Keratinocyte (primary cell): ENCODE measurements at regions not wholly inside any gene's neighbourhood (a gene's known extent, or its start where the extent isn't known, plus 50 kb on each side); places are given as distances from the start of the nearest gene placed in this dataset.

ENCODE experiments used
- DNase-seq: peaks from one replicate; pipeline ENCODE4 v3.0.0-alpha.2; 2011; ENCODE audit warnings: low read depth, missing footprints, low spot score
- FAIRE-seq: peaks from 2 replicates; lab custom pipeline; 2011; peaks lifted over from hg19 to GRCh38; lab: Jason Lieb, UNC
- H2AFZ ChIP-seq: 2 replicates; pipeline ENCODE4 v1.6.0; 2012; ENCODE audit warnings: low read length, control low read depth, inconsistent platforms; ENCODE audit not compliant: control insufficient read depth
- H3K27ac ChIP-seq: 2 replicates; pipeline ENCODE4 v1.5.1; 2011; ENCODE audit warnings: low read length; ENCODE audit not compliant: control insufficient read depth, insufficient read depth
- H3K27me3 ChIP-seq: 3 replicates; pipeline ENCODE4 v1.6.0; 2011; ENCODE audit warnings: low read length; ENCODE audit not compliant: control insufficient read depth, insufficient read depth; ENCODE audit errors: extremely low read depth
- H3K36me3 ChIP-seq, 2 experiments: 2 replicates in 1 of 2; 3 replicates in 1 of 2; pipeline ENCODE4 v1.5.1; 2011; ENCODE audit warnings: low read length in 2 of 2, mild to moderate bottlenecking in 1 of 2; ENCODE audit not compliant: control insufficient read depth in 2 of 2, insufficient read depth in 2 of 2; ENCODE audit errors: extremely low read depth in 1 of 2
- H3K4me1 ChIP-seq: 3 replicates; pipeline ENCODE4 v1.5.1; 2011; ENCODE audit warnings: low read length; ENCODE audit not compliant: control insufficient read depth, insufficient read depth; ENCODE audit errors: extremely low read depth
- H3K4me2 ChIP-seq: 3 replicates; pipeline ENCODE4 v1.6.0; 2011; ENCODE audit warnings: low read depth, low read length; ENCODE audit not compliant: control insufficient read depth, insufficient read depth; ENCODE audit errors: extremely low read depth
- H3K4me3 ChIP-seq, 3 experiments: fragments of 200-600 bp in 1 of 3; sonication (generic) in 1 of 3; 2 replicates in 2 of 3; 3 replicates in 1 of 3; pipeline ENCODE4 v1.5.1; 2011 to 2016; ENCODE audit warnings: low read length in 3 of 3, mild to moderate bottlenecking in 3 of 3, control low read depth in 2 of 3, inconsistent platforms in 1 of 3, low read depth in 1 of 3, mixed read lengths in 1 of 3, mixed run types in 1 of 3, moderate library complexity in 1 of 3; ENCODE audit not compliant: control insufficient read depth in 2 of 3, insufficient read depth in 2 of 3; ENCODE audit errors: extremely low read depth in 1 of 3
- H3K79me2 ChIP-seq: 2 replicates; pipeline ENCODE4 v1.6.0; 2012; ENCODE audit warnings: low read length; ENCODE audit not compliant: control insufficient read depth, insufficient read depth
- H3K9ac ChIP-seq: 3 replicates; pipeline ENCODE4 v1.6.0; 2011; ENCODE audit warnings: low read length; ENCODE audit not compliant: control insufficient read depth, insufficient read depth; ENCODE audit errors: extremely low read depth
- H3K9me1 ChIP-seq: 3 replicates; pipeline ENCODE4 v1.6.0; 2011; ENCODE audit warnings: low read length; ENCODE audit not compliant: control insufficient read depth, insufficient read depth; ENCODE audit errors: extremely low read depth
- H3K9me3 ChIP-seq: 2 replicates; pipeline ENCODE4 v1.5.1; 2012; ENCODE audit warnings: low read depth, low read length; ENCODE audit not compliant: control insufficient read depth
- H4K20me1 ChIP-seq: 3 replicates; pipeline ENCODE4 v1.6.0; 2011; ENCODE audit warnings: low read length; ENCODE audit not compliant: control insufficient read depth, insufficient read depth; ENCODE audit errors: extremely low read depth
- EZH2 ChIP-seq: IDR thresholded peaks from one replicate; pipeline ENCODE4 v1.6.1; 2012; ENCODE audit warnings: inconsistent platforms, mild to moderate bottlenecking, low read length, moderate library complexity
- dilution Hi-C: fragments of 300-500 bp; cut with MboI; formaldehyde crosslinking; loops from one replicate; pipeline ENCODE4 v1.7.0; 2020; ENCODE audit warnings: low sequenced_read_pairs; ENCODE audit not compliant: extremely low pct_ligation_motif_present
- TF ChIP-seq, protein P1 (sequence below), 3 experiments: IDR thresholded peaks in 1 of 3; conservative IDR thresholded peaks in 1 of 3; optimal IDR thresholded peaks in 1 of 3; 2 replicates in 2 of 3; 3 replicates in 1 of 3; pipeline versions ENCODE3 to v1.5.1; 2011; ENCODE audit warnings: low read length in 3 of 3, mild to moderate bottlenecking in 3 of 3, moderate library complexity in 2 of 3, control low read depth in 1 of 3, inconsistent platforms in 1 of 3; ENCODE audit not compliant: insufficient read depth in 2 of 3; ENCODE audit errors: extremely low read depth in 1 of 3

DNA sequence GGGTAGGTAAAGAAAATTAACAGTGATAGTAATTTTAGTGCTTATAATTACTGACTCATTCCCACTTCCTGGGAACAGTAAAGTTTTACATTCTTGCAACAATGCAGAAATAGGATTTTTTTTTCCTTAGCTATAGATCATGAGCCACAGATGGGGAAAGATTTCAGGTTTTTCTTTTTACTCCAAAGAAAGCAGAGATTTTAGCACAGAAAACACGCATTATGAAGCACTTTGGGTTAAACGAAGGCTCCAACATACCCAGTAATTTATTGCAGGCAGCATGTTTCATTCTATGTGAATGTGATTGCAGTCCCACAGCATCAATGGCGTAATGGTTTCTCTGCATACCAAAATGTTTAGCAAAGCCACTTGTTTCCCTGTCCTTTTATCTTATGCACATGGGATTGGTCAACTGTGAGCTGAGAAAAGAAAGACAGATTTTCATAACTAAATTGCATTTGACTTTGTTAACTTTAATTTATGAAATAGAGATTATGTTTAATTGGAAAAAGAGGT, 124.6 kb upstream of the E2F7 start:
- Histone ChIP-seq H3K9me3 (no peaks in the 10 kb centered on the region), H3K27ac (peak overlapping the region; percentile 64), H3K9ac (peak overlapping the region; percentile 16), H3K79me2 (no peaks in the 10 kb centered on the region), H4K20me1 (no peaks in the 10 kb centered on the region), H3K4me3 (peak overlapping the region in 2 of 3 experiments; percentile 4 to 21), H3K4me2 (peak overlapping the region; percentile 65), H3K9me1 (no peaks in the 10 kb centered on the region), H2AFZ (no peak overlapping the region), H3K4me1 (peaks cover 21% of the 10 kb centered on the region), H3K27me3 (no peaks in the 10 kb centered on the region), H3K36me3 (no peaks in the 10 kb centered on the region)
- peak; percentile 87 for FAIRE-seq
- TF ChIP-seq, protein P1, sequence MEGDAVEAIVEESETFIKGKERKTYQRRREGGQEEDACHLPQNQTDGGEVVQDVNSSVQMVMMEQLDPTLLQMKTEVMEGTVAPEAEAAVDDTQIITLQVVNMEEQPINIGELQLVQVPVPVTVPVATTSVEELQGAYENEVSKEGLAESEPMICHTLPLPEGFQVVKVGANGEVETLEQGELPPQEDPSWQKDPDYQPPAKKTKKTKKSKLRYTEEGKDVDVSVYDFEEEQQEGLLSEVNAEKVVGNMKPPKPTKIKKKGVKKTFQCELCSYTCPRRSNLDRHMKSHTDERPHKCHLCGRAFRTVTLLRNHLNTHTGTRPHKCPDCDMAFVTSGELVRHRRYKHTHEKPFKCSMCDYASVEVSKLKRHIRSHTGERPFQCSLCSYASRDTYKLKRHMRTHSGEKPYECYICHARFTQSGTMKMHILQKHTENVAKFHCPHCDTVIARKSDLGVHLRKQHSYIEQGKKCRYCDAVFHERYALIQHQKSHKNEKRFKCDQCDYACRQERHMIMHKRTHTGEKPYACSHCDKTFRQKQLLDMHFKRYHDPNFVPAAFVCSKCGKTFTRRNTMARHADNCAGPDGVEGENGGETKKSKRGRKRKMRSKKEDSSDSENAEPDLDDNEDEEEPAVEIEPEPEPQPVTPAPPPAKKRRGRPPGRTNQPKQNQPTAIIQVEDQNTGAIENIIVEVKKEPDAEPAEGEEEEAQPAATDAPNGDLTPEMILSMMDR (optimal IDR thresholded peaks at IDR 0.05 in 1 of 3, IDR thresholded peaks at IDR 0.05 in 1 of 3, conservative IDR thresholded peaks at IDR 0.05 in 1 of 3; ENCODE audit: extremely low read depth in 1 of 3, insufficient read depth in 2 of 3, low read length in 3 of 3) = no peak
- TF ChIP-seq EZH2 = no peak
- dilution Hi-C loops = no loop called here
- DNase-seq = no peak

DNA sequence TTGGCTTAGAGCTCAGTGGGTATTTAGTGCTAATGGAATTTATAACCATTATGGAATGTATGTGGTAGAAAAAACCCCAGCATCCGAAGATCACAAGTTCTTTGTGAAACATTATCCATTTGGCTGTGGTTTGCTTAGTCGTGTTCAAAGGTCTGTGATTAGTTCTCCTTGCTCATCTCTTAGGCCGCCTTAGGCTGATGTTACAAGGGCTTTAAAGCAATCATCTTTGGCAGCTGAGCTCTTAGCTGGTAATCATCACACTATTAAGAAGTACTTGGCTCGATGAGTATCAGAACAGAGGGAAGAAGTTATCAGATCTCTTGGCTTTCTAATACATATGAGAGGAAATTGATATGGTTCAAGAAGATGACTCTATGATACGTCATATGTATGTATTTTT, 124.1 kb upstream of the E2F7 start:
- dilution Hi-C loops = no loop called here
- Histone ChIP-seq H3K4me1 (peaks cover 21% of the 10 kb centered on the region), H3K9me3 (no peaks in the 10 kb centered on the region), H2AFZ (no peak overlapping the region), H3K79me2 (no peaks in the 10 kb centered on the region), H3K9ac (peak overlapping the region; percentile 16), H3K9me1 (no peaks in the 10 kb centered on the region), H3K36me3 (no peaks in the 10 kb centered on the region), H3K4me3 (no peak overlapping the region), H3K4me2 (peak overlapping the region; percentile 65), H3K27me3 (no peaks in the 10 kb centered on the region), H3K27ac (peak overlapping the region; percentile 64), H4K20me1 (no peaks in the 10 kb centered on the region)
- TF ChIP-seq, protein P1 (optimal IDR thresholded peaks at IDR 0.05 in 1 of 3, IDR thresholded peaks at IDR 0.05 in 1 of 3, conservative IDR thresholded peaks at IDR 0.05 in 1 of 3; ENCODE audit: extremely low read depth in 1 of 3, insufficient read depth in 2 of 3, low read length in 3 of 3) = no peak
- no peak for TF ChIP-seq EZH2
- FAIRE-seq = peak; percentile 98
- DNase-seq = peak; percentile 46
